ENCODE measurements at regions not wholly inside any gene's neighbourhood (a gene's known extent, or its start where the extent isn't known, plus 50 kb on each side); places are given as distances from the start of the nearest gene placed in this dataset.

DNA sequence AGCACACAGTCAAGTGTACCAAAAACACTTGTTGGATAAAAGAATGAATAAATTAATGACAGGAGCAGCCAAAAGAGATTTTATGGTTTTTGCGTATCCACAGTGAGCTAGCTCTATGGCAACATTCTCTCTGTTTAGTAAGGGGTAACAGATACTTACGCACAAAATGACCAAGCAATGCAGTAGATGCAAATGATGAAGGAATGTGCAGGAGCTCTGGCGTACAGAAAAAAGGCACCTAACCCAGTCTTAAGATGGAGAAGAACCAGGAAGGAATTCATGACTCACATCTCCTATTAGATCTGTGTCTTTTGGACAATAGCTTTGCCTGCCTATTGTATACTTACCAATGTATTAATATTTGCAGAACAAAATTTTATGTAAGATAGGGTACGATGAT is 191.9 kb upstream of the PREP start:
- peaks cover 3% of the 10 kb centered on the region for H3K4me1 ChIP-seq (ENCODE audit: control insufficient read depth, insufficient read depth, low read length)
- no peaks in the 10 kb centered on the region for H3K36me3 ChIP-seq (ENCODE audit: control insufficient read depth, insufficient read depth, low read length)
- H3K27ac ChIP-seq (ENCODE audit: low read length), result no peak overlapping the region
- no peaks in the 10 kb centered on the region for H3K27me3 ChIP-seq (ENCODE audit: control insufficient read depth, insufficient read depth, low read length)
- DNase-seq, result no peak
- 92% methylated on average over 2 of the region's 4 CpGs for WGBS (ENCODE audit: insufficient coverage, low lambda C conversion rate)
- H3K9me3 ChIP-seq (ENCODE audit: control insufficient read depth, low read depth, low read length), result no peaks in the 10 kb centered on the region
- no peak overlapping the region for H3K4me3 ChIP-seq (ENCODE audit: low read length)

DNA sequence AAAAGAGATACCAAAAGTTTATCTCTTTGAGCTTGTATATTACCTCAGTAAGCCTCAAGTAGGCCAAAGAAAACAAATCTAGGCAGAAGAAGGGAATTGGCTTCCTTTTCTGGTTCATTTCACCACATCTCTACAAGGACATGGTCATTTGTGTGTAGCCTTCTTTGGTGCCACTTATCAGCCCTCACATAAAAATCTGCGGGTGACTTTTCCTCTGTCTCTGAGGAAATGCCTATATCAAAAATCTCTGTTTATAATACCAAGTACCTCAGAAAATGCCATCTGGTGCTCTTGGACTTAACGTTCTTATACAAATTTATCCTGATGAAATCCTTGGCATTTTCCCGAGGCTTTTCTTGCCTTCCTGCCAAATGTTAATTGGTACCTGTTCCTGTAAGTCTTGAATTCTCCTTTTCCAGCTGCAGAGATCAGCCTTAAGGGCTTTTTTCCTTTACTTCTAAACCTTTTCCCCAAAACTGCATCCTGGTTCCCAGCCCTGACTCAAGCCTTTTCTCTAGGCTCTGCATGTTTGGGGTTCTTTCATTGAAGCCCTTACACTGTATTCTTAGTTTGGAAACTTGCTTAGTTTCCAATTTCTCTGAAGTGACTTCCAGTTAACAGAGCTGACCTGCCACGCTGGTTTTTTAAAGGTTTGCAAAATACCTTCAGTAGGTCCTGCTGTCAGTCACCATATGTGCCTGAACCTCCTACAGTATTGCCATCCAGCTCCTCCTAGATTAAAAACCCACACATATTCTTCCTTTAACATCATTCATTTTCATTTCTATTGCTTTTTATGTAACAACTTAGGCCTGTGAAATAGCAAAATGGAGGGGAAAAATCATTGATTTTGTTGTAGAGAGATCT is 191.2 kb upstream of the PREP start:
- Histone ChIP-seq H3K27ac (ENCODE audit: low read length) (no peak overlapping the region), H3K36me3 (ENCODE audit: control insufficient read depth, insufficient read depth, low read length) (no peaks in the 10 kb centered on the region), H3K27me3 (ENCODE audit: control insufficient read depth, insufficient read depth, low read length) (no peaks in the 10 kb centered on the region), H3K4me3 (ENCODE audit: low read length) (no peak overlapping the region), H3K9me3 (ENCODE audit: control insufficient read depth, low read depth, low read length) (no peaks in the 10 kb centered on the region), H3K4me1 (ENCODE audit: control insufficient read depth, insufficient read depth, low read length) (peaks cover 3% of the 10 kb centered on the region)
- WGBS (ENCODE audit: insufficient coverage, low lambda C conversion rate), result 70% methylated on average over 2 of the region's 4 CpGs
- no peak for DNase-seq

DNA sequence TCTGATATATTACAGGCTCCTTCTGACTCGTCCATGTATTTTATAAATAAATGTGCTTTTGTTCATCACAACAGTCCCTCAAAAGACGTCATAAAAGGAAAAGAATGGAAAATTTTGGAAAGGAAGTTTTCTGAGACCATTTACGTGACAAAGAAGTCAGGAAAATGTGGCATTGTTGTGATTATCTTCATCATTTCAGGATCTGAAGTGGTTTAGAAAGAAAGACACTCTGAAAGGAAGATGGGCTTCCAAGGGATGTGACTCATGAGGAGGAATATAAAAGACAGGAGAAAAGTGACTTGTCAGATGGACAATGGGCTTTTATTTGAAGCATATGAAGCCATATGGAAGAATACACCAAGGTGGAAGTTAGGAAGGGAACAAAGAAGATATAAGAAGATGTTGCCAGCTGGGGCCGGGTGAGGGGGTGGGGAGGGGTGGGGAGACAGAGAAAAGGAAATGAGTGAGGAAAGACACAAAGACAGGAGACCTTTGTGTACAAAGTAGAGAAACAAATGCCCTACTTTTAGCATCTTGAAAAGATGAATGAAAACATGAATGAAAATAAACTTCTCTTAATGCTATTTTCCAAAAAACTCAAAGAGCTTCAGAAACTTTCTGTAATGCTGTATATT is 190.3 kb upstream of the PREP start:
- H3K9me3 ChIP-seq (ENCODE audit: control insufficient read depth, low read depth, low read length), result no peaks in the 10 kb centered on the region
- no peak overlapping the region for H3K27ac ChIP-seq (ENCODE audit: low read length)
- no peaks in the 10 kb centered on the region for H3K27me3 ChIP-seq (ENCODE audit: control insufficient read depth, insufficient read depth, low read length)
- no peaks in the 10 kb centered on the region for H3K36me3 ChIP-seq (ENCODE audit: control insufficient read depth, insufficient read depth, low read length)
- peaks cover 3% of the 10 kb centered on the region for H3K4me1 ChIP-seq (ENCODE audit: control insufficient read depth, insufficient read depth, low read length)
- WGBS (ENCODE audit: insufficient coverage, low lambda C conversion rate), result 83% methylated on average over 3 of the region's 4 CpGs
- H3K4me3 ChIP-seq (ENCODE audit: low read length), result no peak overlapping the region
- no peak for DNase-seq

DNA sequence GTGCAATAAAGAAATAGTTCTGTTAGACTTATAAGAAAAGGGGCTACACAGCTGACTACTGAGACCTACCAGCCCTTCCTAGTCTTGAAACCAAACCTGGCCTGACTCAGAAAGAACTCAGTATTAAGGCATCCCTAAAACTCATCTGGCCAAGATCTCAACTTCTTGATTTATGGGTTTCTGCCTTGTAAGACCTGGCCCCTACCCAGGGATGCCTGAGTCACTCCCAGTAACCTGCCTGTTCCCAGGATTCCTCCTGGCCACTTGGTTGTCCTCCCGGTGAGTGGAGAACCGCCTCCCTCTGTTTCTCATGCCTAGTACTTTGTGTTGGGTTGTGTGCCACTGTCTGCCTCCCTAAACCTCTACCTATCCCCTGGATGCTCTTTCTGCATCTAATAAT is 189.4 kb upstream of the PREP start:
- H3K4me1 ChIP-seq (ENCODE audit: control insufficient read depth, insufficient read depth, low read length), result peaks cover 3% of the 10 kb centered on the region
- H3K27ac ChIP-seq (ENCODE audit: low read length), result no peak overlapping the region
- no peaks in the 10 kb centered on the region for H3K36me3 ChIP-seq (ENCODE audit: control insufficient read depth, insufficient read depth, low read length)
- H3K9me3 ChIP-seq (ENCODE audit: control insufficient read depth, low read depth, low read length), result no peaks in the 10 kb centered on the region
- no peaks in the 10 kb centered on the region for H3K27me3 ChIP-seq (ENCODE audit: control insufficient read depth, insufficient read depth, low read length)
- no peak overlapping the region for H3K4me3 ChIP-seq (ENCODE audit: low read length)
- no peak for DNase-seq
- no CpG with 5 or more reads among the region's 2 CpGs for WGBS (ENCODE audit: insufficient coverage, low lambda C conversion rate)

DNA sequence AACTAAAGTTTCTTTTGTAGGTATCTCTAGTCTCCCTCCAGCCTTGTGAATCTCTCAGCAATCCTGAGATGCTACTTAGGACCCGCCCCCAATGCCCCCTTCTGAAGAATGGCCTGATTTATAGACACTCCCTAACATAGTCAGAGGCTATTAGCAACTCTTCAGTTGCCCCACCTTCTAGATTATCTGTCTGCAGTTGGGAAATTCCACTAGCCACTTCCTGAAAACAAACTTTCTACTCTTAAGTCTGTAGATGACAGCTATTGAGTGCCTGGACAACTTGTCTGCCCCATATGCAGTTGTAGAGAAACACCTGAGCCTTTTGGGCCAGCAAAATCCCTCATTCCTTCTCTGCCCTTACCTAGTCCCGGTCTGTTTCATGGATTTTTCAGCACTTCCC is 188.2 kb upstream of the PREP start:
- H3K36me3 ChIP-seq (ENCODE audit: control insufficient read depth, insufficient read depth, low read length), result no peaks in the 10 kb centered on the region
- H3K4me3 ChIP-seq (ENCODE audit: low read length), result no peak overlapping the region
- no peaks in the 10 kb centered on the region for H3K9me3 ChIP-seq (ENCODE audit: control insufficient read depth, low read depth, low read length)
- peaks cover 3% of the 10 kb centered on the region for H3K4me1 ChIP-seq (ENCODE audit: control insufficient read depth, insufficient read depth, low read length)
- H3K27me3 ChIP-seq (ENCODE audit: control insufficient read depth, insufficient read depth, low read length), result no peaks in the 10 kb centered on the region
- no CpG with 5 or more reads among the region's 2 CpGs for WGBS (ENCODE audit: insufficient coverage, low lambda C conversion rate)
- peak in 1 of 2 donors; percentile 75 for DNase-seq
- H3K27ac ChIP-seq (ENCODE audit: low read length), result peak overlapping the region; percentile 26

DNA sequence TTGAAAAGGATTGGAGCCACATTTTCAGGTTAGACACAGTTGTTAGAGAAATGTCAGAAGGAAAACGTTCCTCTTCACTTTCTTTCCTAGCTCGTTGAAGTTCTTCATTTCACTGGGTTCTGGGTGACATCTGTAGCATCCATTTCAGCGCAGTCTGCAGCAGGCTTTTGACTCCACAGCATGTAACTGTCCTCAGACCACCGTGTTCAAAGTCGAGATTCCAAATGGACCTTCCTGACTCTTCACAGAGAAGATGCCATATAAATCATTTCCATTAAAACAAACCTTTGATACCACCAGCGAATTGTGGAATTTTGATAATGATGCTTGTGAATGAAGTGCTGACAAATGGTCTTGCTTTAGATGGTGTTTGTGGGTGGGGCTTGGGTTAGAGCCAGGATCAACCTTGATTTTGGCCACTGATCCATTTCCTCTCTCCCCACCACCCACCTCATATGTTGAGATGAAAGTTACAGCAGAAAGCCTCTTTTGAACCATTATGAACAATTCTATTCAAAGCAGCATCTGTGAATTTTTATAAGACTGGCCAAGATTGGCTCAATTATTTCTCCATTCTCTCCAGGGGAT is 185.3 kb upstream of the PREP start:
- H3K9me3 ChIP-seq (ENCODE audit: control insufficient read depth, low read depth, low read length), result no peaks in the 10 kb centered on the region
- whole genome bisulfite sequencing (ENCODE audit: insufficient coverage, low lambda C conversion rate), result 100% methylated on average over 1 of the region's 6 CpGs
- H3K4me3 ChIP-seq (ENCODE audit: low read length), result no peak overlapping the region
- DNase-seq, result no peak
- H3K27ac ChIP-seq (ENCODE audit: low read length), result no peak overlapping the region
- H3K27me3 ChIP-seq (ENCODE audit: control insufficient read depth, insufficient read depth, low read length), result no peaks in the 10 kb centered on the region
- H3K36me3 ChIP-seq (ENCODE audit: control insufficient read depth, insufficient read depth, low read length), result no peaks in the 10 kb centered on the region
- H3K4me1 ChIP-seq (ENCODE audit: control insufficient read depth, insufficient read depth, low read length), result peaks cover 3% of the 10 kb centered on the region

DNA sequence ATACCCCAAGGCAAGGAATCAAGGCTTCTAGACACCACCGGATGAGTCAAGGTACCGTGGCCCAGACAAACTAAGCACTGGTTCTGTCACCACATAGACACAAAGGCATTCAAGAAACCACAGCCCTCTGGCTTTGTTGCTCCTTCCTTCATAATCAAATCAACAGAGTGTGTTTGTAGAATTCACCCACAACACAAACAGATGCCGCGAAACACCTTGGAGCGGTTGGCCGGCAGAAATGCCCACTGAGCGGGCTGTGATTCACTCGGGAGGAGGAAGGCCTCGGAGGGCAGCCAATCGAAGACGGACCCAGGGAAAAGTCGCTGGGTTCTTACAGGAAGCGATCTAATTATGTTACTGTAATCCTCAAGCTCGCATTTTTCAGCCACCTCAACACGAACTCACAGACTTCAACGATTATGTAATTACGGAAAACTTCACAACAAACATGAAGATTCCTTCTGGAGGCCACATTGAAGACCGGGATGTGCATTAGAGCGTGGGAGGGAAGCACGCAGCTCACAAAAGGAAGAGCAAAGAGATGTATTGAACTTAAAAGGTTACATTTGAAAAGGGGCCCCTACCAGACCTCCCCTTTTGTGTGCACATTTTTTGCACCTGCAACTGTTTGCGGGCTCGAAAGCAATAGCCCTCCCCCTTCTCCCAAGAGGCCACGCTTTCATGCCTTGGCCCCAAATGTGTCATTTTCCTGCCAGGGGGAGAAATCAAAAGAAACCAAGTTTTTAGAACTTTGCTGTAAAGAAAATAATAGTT is 184.7 kb upstream of the PREP start:
- whole genome bisulfite sequencing (ENCODE audit: insufficient coverage, low lambda C conversion rate), result no CpG with 5 or more reads among the region's 23 CpGs
- H3K9me3 ChIP-seq (ENCODE audit: control insufficient read depth, low read depth, low read length), result no peaks in the 10 kb centered on the region
- H3K27ac ChIP-seq (ENCODE audit: low read length), result no peak overlapping the region
- no peaks in the 10 kb centered on the region for H3K27me3 ChIP-seq (ENCODE audit: control insufficient read depth, insufficient read depth, low read length)
- peaks cover 3% of the 10 kb centered on the region for H3K4me1 ChIP-seq (ENCODE audit: control insufficient read depth, insufficient read depth, low read length)
- no peak for DNase-seq
- no peak overlapping the region for H3K4me3 ChIP-seq (ENCODE audit: low read length)
- H3K36me3 ChIP-seq (ENCODE audit: control insufficient read depth, insufficient read depth, low read length), result no peaks in the 10 kb centered on the region

DNA sequence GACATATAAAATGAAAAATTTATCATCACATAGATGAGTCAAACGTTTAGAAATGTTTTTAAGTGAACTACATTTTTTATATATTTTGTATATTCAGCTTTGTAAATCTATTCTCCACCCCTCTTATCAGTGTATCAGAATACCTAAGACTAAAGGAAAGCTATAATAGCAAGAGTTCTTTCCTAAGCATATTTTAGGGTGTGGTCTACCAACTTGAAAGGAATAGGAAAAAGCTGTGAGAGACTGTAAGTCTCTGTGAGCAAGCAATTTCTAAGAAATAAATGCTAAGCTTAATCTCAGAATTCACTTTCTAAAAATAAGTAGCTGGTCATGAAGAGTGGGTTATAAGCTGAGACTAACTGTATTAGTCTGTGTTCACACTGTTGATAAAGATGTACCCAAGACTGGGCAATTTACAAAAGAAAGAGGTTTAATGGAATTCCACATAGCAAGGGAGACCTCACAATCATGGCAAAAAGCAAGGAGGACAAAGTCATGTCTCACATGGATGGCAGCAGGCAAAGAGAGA is 175.4 kb upstream of the PREP start:
- Histone ChIP-seq H3K27ac (ENCODE audit: low read length) (no peak overlapping the region), H3K36me3 (ENCODE audit: control insufficient read depth, insufficient read depth, low read length) (no peaks in the 10 kb centered on the region), H3K27me3 (ENCODE audit: control insufficient read depth, insufficient read depth, low read length) (no peaks in the 10 kb centered on the region), H3K4me1 (ENCODE audit: control insufficient read depth, insufficient read depth, low read length) (no peaks in the 10 kb centered on the region), H3K4me3 (ENCODE audit: low read length) (no peak overlapping the region), H3K9me3 (ENCODE audit: control insufficient read depth, low read depth, low read length) (no peaks in the 10 kb centered on the region)
- 40% methylated on average over 1 of the region's 1 CpG for WGBS (ENCODE audit: insufficient coverage, low lambda C conversion rate)
- no peak for DNase-seq

DNA sequence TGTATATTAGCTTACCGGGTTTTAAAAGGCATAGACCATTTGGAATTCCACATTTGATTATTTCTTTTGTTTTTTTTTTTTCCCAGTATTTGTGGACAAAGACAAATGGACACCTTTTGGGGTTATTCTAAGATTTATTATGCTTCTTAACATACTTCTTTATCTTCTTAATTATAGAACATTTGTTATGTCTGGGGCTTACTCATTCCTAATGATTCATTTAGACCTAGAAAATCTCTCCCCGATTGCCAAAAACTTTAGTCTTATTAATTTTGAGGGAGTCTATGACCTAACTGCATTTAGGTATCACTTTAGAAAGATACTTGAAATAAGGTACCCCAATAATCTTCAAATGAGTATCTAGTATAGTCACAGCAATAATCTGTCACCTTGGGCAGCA is 170.7 kb upstream of the PREP start:
- no peaks in the 10 kb centered on the region for H3K36me3 ChIP-seq (ENCODE audit: control insufficient read depth, insufficient read depth, low read length)
- no peaks in the 10 kb centered on the region for H3K9me3 ChIP-seq (ENCODE audit: control insufficient read depth, low read depth, low read length)
- H3K27me3 ChIP-seq (ENCODE audit: control insufficient read depth, insufficient read depth, low read length), result no peaks in the 10 kb centered on the region
- WGBS (ENCODE audit: insufficient coverage, low lambda C conversion rate), result 83% methylated on average over 2 of the region's 2 CpGs
- peaks cover 14% of the 10 kb centered on the region for H3K4me1 ChIP-seq (ENCODE audit: control insufficient read depth, insufficient read depth, low read length)
- no peak for DNase-seq
- no peak overlapping the region for H3K27ac ChIP-seq (ENCODE audit: low read length)
- no peak overlapping the region for H3K4me3 ChIP-seq (ENCODE audit: low read length)

DNA sequence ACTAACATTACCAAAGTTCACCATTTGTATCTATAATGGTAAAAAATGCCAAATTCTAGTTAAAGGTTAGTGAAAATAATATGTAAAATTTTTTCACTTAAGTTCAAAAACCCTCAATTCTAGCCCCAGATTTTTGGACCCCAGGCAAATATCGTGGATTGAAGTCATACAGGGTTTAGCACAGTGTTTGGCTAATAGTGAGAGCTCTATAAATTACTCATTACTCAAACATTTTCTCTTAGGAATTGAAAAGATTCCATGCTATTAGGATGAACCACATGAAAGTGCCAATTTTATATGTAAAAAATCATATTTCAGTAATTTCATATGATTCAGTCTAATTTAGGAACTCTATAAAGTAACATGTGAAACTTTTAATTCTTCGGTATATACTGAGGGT is 170.3 kb upstream of the PREP start:
- no peak overlapping the region for H3K27ac ChIP-seq (ENCODE audit: low read length)
- DNase-seq, result no peak
- 88% methylated on average over 1 of the region's 2 CpGs for WGBS (ENCODE audit: insufficient coverage, low lambda C conversion rate)

More for the DNA sequence above, 170.3 kb upstream of the PREP start:
- Histone ChIP-seq H3K9me3 (ENCODE audit: control insufficient read depth, low read depth, low read length) (no peaks in the 10 kb centered on the region), H3K36me3 (ENCODE audit: control insufficient read depth, insufficient read depth, low read length) (no peaks in the 10 kb centered on the region), H3K4me1 (ENCODE audit: control insufficient read depth, insufficient read depth, low read length) (peaks cover 16% of the 10 kb centered on the region), H3K4me3 (ENCODE audit: low read length) (no peak overlapping the region), H3K27me3 (ENCODE audit: control insufficient read depth, insufficient read depth, low read length) (no peaks in the 10 kb centered on the region)
